COLO829 (cell line): ENCODE measurements at regions not wholly inside any gene's neighbourhood (a gene's known extent, or its start where the extent isn't known, plus 50 kb on each side); places are given as distances from the start of the nearest gene placed in this dataset.

Experiments
- DNase-seq: peaks from one replicate; pipeline ENCODE4 v3.0.0; 2012; ENCODE audit warnings: low spot score

GRCh38 chr5:88396751-88397281 lies 128.2 kb upstream of the TMEM161B start:
- no peak for DNase-seq

- DNase-seq = no peak
These were observed 127.4 kb upstream of the TMEM161B start for GRCh38 chr5:88396000-88396535.

GRCh38 chr5:88395264-88395663 lies 126.6 kb upstream of the TMEM161B start:
- DNase-seq = no peak

GRCh38 chr5:88394536-88395175 lies 126.0 kb upstream of the TMEM161B start:
- DNase-seq = no peak

GRCh38 chr5:88393716-88394535 lies 125.3 kb upstream of the TMEM161B start:
- no peak for DNase-seq

- no peak for DNase-seq
These were observed 124.4 kb upstream of the TMEM161B start for GRCh38 chr5:88393042-88393441.

- no peak for DNase-seq
These were observed 123.3 kb upstream of the TMEM161B start for GRCh38 chr5:88391991-88392390.

- no peak for DNase-seq
These were observed 122.5 kb upstream of the TMEM161B start for GRCh38 chr5:88391116-88391515.

- DNase-seq = no peak
These were observed 121.8 kb upstream of the TMEM161B start for GRCh38 chr5:88390481-88390880.

- DNase-seq = no peak
These were observed 121.4 kb upstream of the TMEM161B start for GRCh38 chr5:88390096-88390441.

- DNase-seq = no peak
These were observed 120.9 kb upstream of the TMEM161B start for GRCh38 chr5:88389338-88390095.

- DNase-seq = peak; percentile 51
These were observed 120.1 kb upstream of the TMEM161B start for GRCh38 chr5:88388476-88389337.

GRCh38 chr5:88384886-88385285 lies 116.2 kb upstream of the TMEM161B start:
- DNase-seq = no peak

GRCh38 chr5:88380332-88380731 lies 111.7 kb upstream of the TMEM161B start:
- no peak for DNase-seq

- DNase-seq = no peak
These were observed 109.3 kb upstream of the TMEM161B start for GRCh38 chr5:88377705-88378656.

- DNase-seq = no peak
These were observed 108.6 kb upstream of the TMEM161B start for GRCh38 chr5:88377240-88377639.

GRCh38 chr5:88376728-88377127 lies 108.1 kb upstream of the TMEM161B start:
- DNase-seq = no peak

- no peak for DNase-seq
These were observed 105.7 kb upstream of the TMEM161B start for GRCh38 chr5:88374391-88374790.

- no peak for DNase-seq
These were observed 102.2 kb upstream of the TMEM161B start for GRCh38 chr5:88370824-88371223.

- DNase-seq = no peak
These were observed 99.6 kb upstream of the TMEM161B start for GRCh38 chr5:88368201-88368600.
